Cardiac muscle cell (in vitro differentiated cells and primary cell): ENCODE measurements at regions not wholly inside any gene's neighbourhood (a gene's known extent, or its start where the extent isn't known, plus 50 kb on each side); places are given as distances from the start of the nearest gene placed in this dataset.

Experiments
- DNase-seq, 2 donors: peaks; one replicate each; pipeline versions ENCODE4 v3.0.0 to v3.0.0-alpha.2; 2010 to 2017; ENCODE audit warnings: low read depth in 1 of 2, low spot score in 1 of 2
- H3K27ac ChIP-seq: fragments of 200-600 bp; sonication (generic); 2 replicates; pipeline ENCODE4 v1.5.1; 2016
- H3K27me3 ChIP-seq: fragments of 200-600 bp; sonication (generic); 2 replicates; pipeline ENCODE4 v1.6.0; 2016; ENCODE audit warnings: control low read depth
- H3K36me3 ChIP-seq: fragments of 200-600 bp; sonication (generic); 2 replicates; pipeline ENCODE4 v1.5.1; 2016; ENCODE audit warnings: control low read depth
- H3K4me1 ChIP-seq: fragments of 200-600 bp; sonication (generic); 2 replicates; pipeline ENCODE4 v1.8.1; 2017; ENCODE audit warnings: low read depth, mild to moderate bottlenecking, mixed run types
- H3K4me3 ChIP-seq: fragments of 200-600 bp; sonication (generic); 2 replicates; pipeline ENCODE4 v1.5.1; 2016; ENCODE audit warnings: mild to moderate bottlenecking
- H3K9me3 ChIP-seq: fragments of 200-600 bp; sonication (generic); 2 replicates; pipeline ENCODE4 v1.5.1; 2017; ENCODE audit warnings: low read depth, mild to moderate bottlenecking, control low read depth
- TF ChIP-seq, protein P1 (sequence below): IDR thresholded peaks from 2 replicates; pipeline ENCODE4 v1.5.1; 2012; ENCODE audit warnings: low read depth, mild to moderate bottlenecking, low read length

DNA sequence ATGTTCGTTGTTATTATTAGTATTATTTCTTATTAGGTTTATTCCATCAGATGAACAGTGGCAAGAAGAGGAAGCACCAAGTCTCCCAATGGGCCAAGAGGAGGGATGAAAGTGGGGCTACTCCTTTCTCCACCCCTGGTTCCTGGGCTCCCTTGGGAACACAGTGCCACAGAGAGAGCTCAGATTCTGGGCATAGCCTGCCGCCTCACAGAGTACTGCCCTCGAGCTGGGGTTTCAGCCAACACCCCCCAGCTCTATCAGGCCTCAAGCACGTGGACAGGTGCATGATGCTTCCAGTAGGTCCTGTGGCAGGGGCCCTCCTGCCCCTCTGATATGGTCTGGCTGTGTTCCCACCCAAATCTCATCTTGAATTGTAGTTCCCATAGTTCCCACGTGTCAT, 103.6 kb upstream of the RNF32 start:
- Histone ChIP-seq H3K27ac (no peak overlapping the region), H3K27me3 (no peaks in the 10 kb centered on the region), H3K4me3 (no peak overlapping the region), H3K36me3 (no peaks in the 10 kb centered on the region), H3K4me1 (no peaks in the 10 kb centered on the region), H3K9me3 (no peaks in the 10 kb centered on the region)
- TF ChIP-seq, protein P1, sequence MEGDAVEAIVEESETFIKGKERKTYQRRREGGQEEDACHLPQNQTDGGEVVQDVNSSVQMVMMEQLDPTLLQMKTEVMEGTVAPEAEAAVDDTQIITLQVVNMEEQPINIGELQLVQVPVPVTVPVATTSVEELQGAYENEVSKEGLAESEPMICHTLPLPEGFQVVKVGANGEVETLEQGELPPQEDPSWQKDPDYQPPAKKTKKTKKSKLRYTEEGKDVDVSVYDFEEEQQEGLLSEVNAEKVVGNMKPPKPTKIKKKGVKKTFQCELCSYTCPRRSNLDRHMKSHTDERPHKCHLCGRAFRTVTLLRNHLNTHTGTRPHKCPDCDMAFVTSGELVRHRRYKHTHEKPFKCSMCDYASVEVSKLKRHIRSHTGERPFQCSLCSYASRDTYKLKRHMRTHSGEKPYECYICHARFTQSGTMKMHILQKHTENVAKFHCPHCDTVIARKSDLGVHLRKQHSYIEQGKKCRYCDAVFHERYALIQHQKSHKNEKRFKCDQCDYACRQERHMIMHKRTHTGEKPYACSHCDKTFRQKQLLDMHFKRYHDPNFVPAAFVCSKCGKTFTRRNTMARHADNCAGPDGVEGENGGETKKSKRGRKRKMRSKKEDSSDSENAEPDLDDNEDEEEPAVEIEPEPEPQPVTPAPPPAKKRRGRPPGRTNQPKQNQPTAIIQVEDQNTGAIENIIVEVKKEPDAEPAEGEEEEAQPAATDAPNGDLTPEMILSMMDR = no peak
- no peak for DNase-seq

DNA sequence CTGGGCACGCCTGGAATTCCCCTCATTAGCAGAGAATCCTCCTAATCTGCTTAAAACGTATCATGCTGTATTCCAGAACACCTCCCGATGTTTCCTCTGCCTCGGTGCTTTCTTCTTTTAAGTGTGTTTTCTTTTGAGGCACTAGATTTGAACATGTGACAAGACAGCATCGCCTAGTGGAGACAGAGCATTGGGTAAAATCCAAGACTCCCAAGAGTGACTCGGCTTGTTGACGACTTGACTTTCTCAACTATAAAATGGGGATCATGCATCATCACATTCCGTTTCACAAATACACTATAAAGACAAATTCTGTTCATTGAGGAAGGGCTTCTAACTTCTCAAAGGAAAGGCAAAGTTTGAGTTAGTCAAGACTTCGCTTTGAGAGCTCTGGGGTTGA, 105.6 kb upstream of the RNF32 start:
- no peaks in the 10 kb centered on the region for H3K9me3 ChIP-seq
- H3K27me3 ChIP-seq = no peaks in the 10 kb centered on the region
- TF ChIP-seq, protein P1 = no peak
- H3K4me1 ChIP-seq = no peaks in the 10 kb centered on the region
- H3K36me3 ChIP-seq = no peaks in the 10 kb centered on the region
- no peak for DNase-seq
- H3K27ac ChIP-seq = no peak overlapping the region
- H3K4me3 ChIP-seq = no peak overlapping the region

DNA sequence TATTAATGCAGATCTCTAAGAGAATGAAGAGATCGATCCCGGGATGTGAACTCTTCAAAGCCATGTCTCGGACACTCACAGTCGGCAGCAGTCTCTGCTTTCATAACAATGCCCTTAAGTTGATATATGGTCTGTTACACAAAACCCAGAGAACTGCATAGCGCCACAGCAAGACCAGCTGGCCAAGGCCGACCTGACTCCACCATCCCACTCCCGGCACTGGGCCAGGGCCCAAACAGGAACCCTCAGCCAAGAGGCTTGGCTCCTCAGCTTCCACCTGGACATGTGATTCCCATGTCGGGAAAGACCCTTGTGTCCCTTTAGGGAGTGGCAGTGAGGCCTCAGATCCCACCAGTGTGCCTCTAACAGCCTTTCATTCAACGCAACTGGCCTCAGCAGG, 106.6 kb upstream of the RNF32 start:
- TF ChIP-seq, protein P1 = no peak

DNA sequence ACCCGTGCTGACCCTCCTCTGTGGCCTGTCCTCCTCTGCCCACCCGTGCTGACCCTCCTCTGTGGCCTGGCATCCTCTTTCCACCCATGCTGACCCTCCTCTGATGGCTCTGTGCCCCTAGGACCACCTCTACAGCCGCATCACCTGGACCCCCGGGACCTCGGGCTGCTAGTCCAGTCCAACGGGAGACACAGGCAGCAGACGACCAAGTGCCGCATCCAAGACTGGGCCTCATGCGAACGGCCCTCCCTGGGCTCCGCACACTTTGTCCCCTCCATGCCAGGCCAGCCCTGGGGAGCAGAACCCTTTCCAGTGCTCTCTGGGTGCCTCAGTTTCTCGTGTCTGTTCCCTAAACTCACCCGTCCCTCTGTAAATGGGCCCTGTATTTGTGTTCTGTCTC, 107.2 kb upstream of the RNF32 start:
- H3K36me3 ChIP-seq = no peaks in the 10 kb centered on the region
- H3K4me3 ChIP-seq = no peak overlapping the region
- TF ChIP-seq, protein P1 = no peak
- H3K4me1 ChIP-seq = no peaks in the 10 kb centered on the region
- H3K27me3 ChIP-seq = no peaks in the 10 kb centered on the region
- no peak overlapping the region for H3K27ac ChIP-seq
- DNase-seq = no peak
- no peaks in the 10 kb centered on the region for H3K9me3 ChIP-seq

More for the DNA sequence above, 106.6 kb upstream of the RNF32 start:
- Histone ChIP-seq H3K36me3 (no peaks in the 10 kb centered on the region), H3K27me3 (no peaks in the 10 kb centered on the region), H3K9me3 (no peaks in the 10 kb centered on the region), H3K4me3 (no peak overlapping the region), H3K27ac (no peak overlapping the region), H3K4me1 (no peaks in the 10 kb centered on the region)
- DNase-seq = no peak

- Histone ChIP-seq H3K9me3 (no peaks in the 10 kb centered on the region), H3K4me3 (no peak overlapping the region), H3K4me1 (no peaks in the 10 kb centered on the region), H3K27me3 (no peaks in the 10 kb centered on the region), H3K36me3 (no peaks in the 10 kb centered on the region), H3K27ac (no peak overlapping the region)
- DNase-seq = no peak
- TF ChIP-seq, protein P1 = no peak
Measured at GRCh38 chr7:156532016-156532602, 108.5 kb upstream of the RNF32 start.

DNA sequence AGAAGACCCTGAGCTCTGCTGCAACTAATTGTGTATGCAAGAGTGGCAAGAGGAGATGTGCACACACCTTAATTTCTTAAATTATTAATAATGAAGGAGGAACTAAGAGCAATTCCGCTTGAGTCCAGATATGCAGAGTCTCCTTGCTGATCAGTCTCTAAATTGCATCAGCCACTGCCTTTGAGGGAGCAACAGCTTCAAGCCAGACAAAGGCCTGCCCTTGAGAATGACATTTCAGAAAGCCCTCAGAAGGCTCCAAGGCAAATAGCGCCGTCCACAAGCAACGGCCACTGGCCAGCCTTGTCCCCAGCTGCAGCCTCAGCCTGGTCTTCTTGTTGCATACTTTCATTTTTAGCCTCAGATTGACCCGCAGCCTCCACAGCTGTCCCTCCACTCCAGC, 110.6 kb upstream of the RNF32 start:
- no peaks in the 10 kb centered on the region for H3K27me3 ChIP-seq

More for the DNA sequence above, 110.6 kb upstream of the RNF32 start:
- no peaks in the 10 kb centered on the region for H3K4me1 ChIP-seq
- H3K36me3 ChIP-seq = no peaks in the 10 kb centered on the region
- H3K9me3 ChIP-seq = no peaks in the 10 kb centered on the region
- no peak overlapping the region for H3K27ac ChIP-seq
- no peak for DNase-seq
- H3K4me3 ChIP-seq = no peak overlapping the region
- TF ChIP-seq, protein P1 = no peak
